Superior temporal gyrus (tissue), 1 donor: ENCODE measurements at regions not wholly inside any gene's neighbourhood (a gene's known extent, or its start where the extent isn't known, plus 50 kb on each side); places are given as distances from the start of the nearest gene placed in this dataset.
"Not testable (repeated sequence)": the region's sequence is repeated elsewhere in the genome, so short reads cannot be mapped to it uniquely, and the experiment has no call there.

Source experiments
- DNase-seq: peaks from one replicate; pipeline ENCODE4 v3.0.0-alpha.2; 2016; ENCODE audit errors: extremely low spot score

- no peak for DNase-seq
These were observed 336.6 kb downstream of the PREX1 start for GRCh38 chr20:48490961-48491831.

GRCh38 chr20:48490341-48490740, 337.5 kb downstream of the PREX1 start:
- not testable (repeated sequence) for DNase-seq

- DNase-seq, result peak; percentile 40
These were observed 338.1 kb downstream of the PREX1 start for GRCh38 chr20:48489656-48490055.

- DNase-seq, result no peak
These were observed 338.7 kb downstream of the PREX1 start for GRCh38 chr20:48489046-48489463.

- DNase-seq, result not testable (repeated sequence)
These were observed 339.3 kb downstream of the PREX1 start for GRCh38 chr20:48488334-48489034.

GRCh38 chr20:48486065-48486464, 341.7 kb downstream of the PREX1 start:
- no peak for DNase-seq

- not testable (repeated sequence) for DNase-seq
These were observed 342.6 kb downstream of the PREX1 start for GRCh38 chr20:48485153-48485552.

GRCh38 chr20:48483334-48484066, 344.3 kb downstream of the PREX1 start:
- no peak for DNase-seq

- DNase-seq, result no peak
These were observed 345.0 kb downstream of the PREX1 start for GRCh38 chr20:48482790-48483189.

GRCh38 chr20:48480216-48480772, 347.5 kb downstream of the PREX1 start:
- DNase-seq, result no peak

GRCh38 chr20:48478806-48479585, 348.8 kb downstream of the PREX1 start:
- no peak for DNase-seq

- no peak for DNase-seq
These were observed 349.4 kb downstream of the PREX1 start for GRCh38 chr20:48478370-48478769.

- no peak for DNase-seq
These were observed 350.9 kb downstream of the PREX1 start for GRCh38 chr20:48476854-48477253.

- DNase-seq, result no peak
These were observed 353.8 kb downstream of the PREX1 start for GRCh38 chr20:48474022-48474421.

GRCh38 chr20:48471759-48472408, 355.9 kb downstream of the PREX1 start:
- DNase-seq, result no peak

- no peak for DNase-seq
These were observed 356.6 kb downstream of the PREX1 start for GRCh38 chr20:48471176-48471575.

- DNase-seq, result no peak
These were observed 357.7 kb downstream of the PREX1 start for GRCh38 chr20:48470141-48470540.

GRCh38 chr20:48469026-48469425, 358.8 kb downstream of the PREX1 start:
- DNase-seq, result no peak

- DNase-seq, result no peak
These were observed 359.2 kb downstream of the PREX1 start for GRCh38 chr20:48468571-48468970.

GRCh38 chr20:48467622-48468021, 360.2 kb downstream of the PREX1 start:
- no peak for DNase-seq

- DNase-seq, result no peak
These were observed 362.5 kb downstream of the PREX1 start for GRCh38 chr20:48465271-48465670.
